Activated CD4-positive, alpha-beta memory T cell treated with anti-CD3 and anti-CD28 coated beads for 36 hours (primary cell): ENCODE measurements at regions not wholly inside any gene's neighbourhood (a gene's known extent, or its start where the extent isn't known, plus 50 kb on each side); places are given as distances from the start of the nearest gene placed in this dataset.
A peak's percentile ranks its signal among the peaks of the same experiment; 100 is the strongest.

ENCODE experiments used
- CTCF ChIA-PET: fragments of 350-600 bp; sonication (Branson Sonifier 250); formaldehyde crosslinking; loops from one replicate; lab custom pipeline; 2021; ENCODE audit warnings: antibody characterized with exemption, inconsistent platforms; lab: Charles Lee
- POLR2A ChIA-PET: fragments of 350-600 bp; sonication (Branson Sonifier 250); formaldehyde crosslinking; loops from one replicate; lab custom pipeline; 2021; ENCODE audit warnings: antibody characterized with exemption; lab: Charles Lee
- DNase-seq: peaks from one replicate; pipeline ENCODE4 v3.0.0-alpha.2; 2020
- H3K27ac Mint-ChIP-seq: one replicate; pipeline ENCODE4 v1.8.0; 2021; ENCODE audit warnings: mixed read lengths
- H3K27me3 Mint-ChIP-seq: one replicate; pipeline ENCODE4 v1.8.0; 2021; ENCODE audit warnings: mixed read lengths
- H3K36me3 Mint-ChIP-seq: one replicate; pipeline ENCODE4 v1.8.0; 2021; ENCODE audit warnings: mixed read lengths
- H3K4me1 Mint-ChIP-seq: one replicate; pipeline ENCODE4 v1.8.0; 2021; ENCODE audit warnings: low read depth, mixed read lengths
- H3K4me3 Mint-ChIP-seq: one replicate; pipeline ENCODE4 v1.8.0; 2021; ENCODE audit warnings: mild to moderate bottlenecking, mixed read lengths
- H3K9me3 Mint-ChIP-seq: one replicate; pipeline ENCODE4 v1.8.0; 2021; ENCODE audit warnings: mixed read lengths
- intact Hi-C: fragments of 100-400 bp; cut with micrococcal nuclease; formaldehyde crosslinking; loops from one replicate; pipeline ENCODE4 v1.15.1; 2023

- CTCF ChIA-PET: interaction anchor here (5.6 kb wide), 1 partner anchor 456 kb away, joined by 58 read pairs; no protein-coding TSS in a partner anchor
- no peak for DNase-seq
- H3K9me3 Mint-ChIP-seq: no peaks in the 10 kb centered on the region
- no peaks in the 10 kb centered on the region for H3K27me3 Mint-ChIP-seq
- no peaks in the 10 kb centered on the region for H3K36me3 Mint-ChIP-seq
- H3K27ac Mint-ChIP-seq: no peak overlapping the region
- intact Hi-C loops: no loop called here
- H3K4me3 Mint-ChIP-seq: no peak overlapping the region
- H3K4me1 Mint-ChIP-seq: peaks cover 32% of the 10 kb centered on the region
- POLR2A ChIA-PET: no interaction called here
Observed at GRCh38 chr13:73832128-73832588, 302.0 kb downstream of the KLF12 start.

GRCh38 chr13:73829416-73829815 is 304.8 kb downstream of the KLF12 start:
- Mint-ChIP-seq H3K9me3 (no peaks in the 10 kb centered on the region), H3K27ac (no peak overlapping the region), H3K36me3 (no peaks in the 10 kb centered on the region), H3K27me3 (no peaks in the 10 kb centered on the region), H3K4me3 (no peak overlapping the region), H3K4me1 (peaks cover 44% of the 10 kb centered on the region)
- no peak for DNase-seq
- CTCF ChIA-PET: no interaction called here
- intact Hi-C loops: no loop called here
- POLR2A ChIA-PET: no interaction called here

- Mint-ChIP-seq H3K4me1 (peaks cover 47% of the 10 kb centered on the region), H3K4me3 (no peak overlapping the region), H3K36me3 (no peaks in the 10 kb centered on the region), H3K9me3 (no peaks in the 10 kb centered on the region), H3K27ac (no peak overlapping the region), H3K27me3 (no peaks in the 10 kb centered on the region)
- ChIA-PET CTCF (interaction anchor here (1.4 kb wide), 1 partner anchor 458 kb away, joined by 4 read pairs; no protein-coding TSS in a partner anchor), POLR2A (no interaction called here)
- DNase-seq: no peak
- intact Hi-C loops: no loop called here
Observed at GRCh38 chr13:73828811-73829210, 305.4 kb downstream of the KLF12 start.

- no peak for DNase-seq
- Mint-ChIP-seq H3K36me3 (no peaks in the 10 kb centered on the region), H3K27ac (no peak overlapping the region), H3K4me3 (no peak overlapping the region), H3K4me1 (peaks cover 48% of the 10 kb centered on the region), H3K27me3 (no peaks in the 10 kb centered on the region), H3K9me3 (no peaks in the 10 kb centered on the region)
- intact Hi-C loops: no loop called here
- ChIA-PET POLR2A (no interaction called here), CTCF (interaction anchor here (1.4 kb wide), 1 partner anchor 459 kb away, joined by 4 read pairs; no protein-coding TSS in a partner anchor)
Observed at GRCh38 chr13:73827434-73827833, 306.8 kb downstream of the KLF12 start.

- Mint-ChIP-seq H3K4me3 (no peak overlapping the region), H3K36me3 (no peaks in the 10 kb centered on the region), H3K4me1 (peaks cover 52% of the 10 kb centered on the region), H3K27me3 (no peaks in the 10 kb centered on the region), H3K9me3 (no peaks in the 10 kb centered on the region), H3K27ac (no peak overlapping the region)
- no peak for DNase-seq
- POLR2A ChIA-PET: no interaction called here
- CTCF ChIA-PET: interaction anchor here (0.6 kb wide), 2 partner anchors 433 to 462 kb away, joined by 4 to 6 read pairs; no protein-coding TSS in a partner anchor
- intact Hi-C loops: no loop called here
Observed at GRCh38 chr13:73825143-73825542, 309.1 kb downstream of the KLF12 start.

GRCh38 chr13:73822668-73823592 is 311.3 kb downstream of the KLF12 start:
- H3K36me3 Mint-ChIP-seq: no peaks in the 10 kb centered on the region
- POLR2A ChIA-PET: interaction anchor here (0.6 kb wide), 1 partner anchor 8 kb away, joined by 3 read pairs; no protein-coding TSS in a partner anchor
- CTCF ChIA-PET: no interaction called here
- H3K9me3 Mint-ChIP-seq: no peaks in the 10 kb centered on the region
- DNase-seq: no peak
- no peak overlapping the region for H3K27ac Mint-ChIP-seq
- intact Hi-C loops: no loop called here
- no peaks in the 10 kb centered on the region for H3K27me3 Mint-ChIP-seq
- no peak overlapping the region for H3K4me3 Mint-ChIP-seq
- H3K4me1 Mint-ChIP-seq: peaks cover 43% of the 10 kb centered on the region

- intact Hi-C loops: no loop called here
- Mint-ChIP-seq H3K27me3 (no peaks in the 10 kb centered on the region), H3K27ac (no peak overlapping the region), H3K4me1 (peaks cover 38% of the 10 kb centered on the region), H3K4me3 (no peak overlapping the region), H3K36me3 (no peaks in the 10 kb centered on the region), H3K9me3 (no peaks in the 10 kb centered on the region)
- ChIA-PET POLR2A (no interaction called here), CTCF (no interaction called here)
- DNase-seq: no peak
Observed at GRCh38 chr13:73820688-73821087, 313.5 kb downstream of the KLF12 start.

- CTCF ChIA-PET: interaction anchor here (0.6 kb wide), 1 partner anchor 10 kb away, joined by 3 read pairs; no protein-coding TSS in a partner anchor
- H3K36me3 Mint-ChIP-seq: peaks cover 3% of the 10 kb centered on the region
Observed at GRCh38 chr13:73820285-73820684, 313.9 kb downstream of the KLF12 start.

GRCh38 chr13:73819711-73820110 is 314.5 kb downstream of the KLF12 start:
- intact Hi-C loops: no loop called here

More at GRCh38 chr13:73820285-73820684, 313.9 kb downstream of the KLF12 start:
- H3K27me3 Mint-ChIP-seq: no peaks in the 10 kb centered on the region
- POLR2A ChIA-PET: no interaction called here
- no peaks in the 10 kb centered on the region for H3K9me3 Mint-ChIP-seq
- H3K4me3 Mint-ChIP-seq: no peak overlapping the region
- no peak for DNase-seq
- intact Hi-C loops: no loop called here
- peaks cover 36% of the 10 kb centered on the region for H3K4me1 Mint-ChIP-seq
- H3K27ac Mint-ChIP-seq: no peak overlapping the region

GRCh38 chr13:73816702-73817101 is 317.5 kb downstream of the KLF12 start:
- ChIA-PET CTCF (no interaction called here), POLR2A (no interaction called here)
- H3K36me3 Mint-ChIP-seq: peaks cover 14% of the 10 kb centered on the region
- intact Hi-C loops: no loop called here
- DNase-seq: peak; percentile 27
- H3K27me3 Mint-ChIP-seq: no peaks in the 10 kb centered on the region
- peaks cover 20% of the 10 kb centered on the region for H3K4me1 Mint-ChIP-seq
- no peaks in the 10 kb centered on the region for H3K9me3 Mint-ChIP-seq
- no peak overlapping the region for H3K4me3 Mint-ChIP-seq
- no peak overlapping the region for H3K27ac Mint-ChIP-seq

More at GRCh38 chr13:73819711-73820110, 314.5 kb downstream of the KLF12 start:
- DNase-seq: no peak
- H3K27me3 Mint-ChIP-seq: no peaks in the 10 kb centered on the region
- peaks cover 5% of the 10 kb centered on the region for H3K36me3 Mint-ChIP-seq
- peaks cover 33% of the 10 kb centered on the region for H3K4me1 Mint-ChIP-seq
- POLR2A ChIA-PET: interaction anchor here (0.5 kb wide), 1 partner anchor 430 kb away, joined by 3 read pairs; no protein-coding TSS in a partner anchor
- no peak overlapping the region for H3K4me3 Mint-ChIP-seq
- CTCF ChIA-PET: interaction anchor here (0.6 kb wide), 1 partner anchor 11 kb away, joined by 3 read pairs; no protein-coding TSS in a partner anchor
- no peaks in the 10 kb centered on the region for H3K9me3 Mint-ChIP-seq
- H3K27ac Mint-ChIP-seq: no peak overlapping the region

- Mint-ChIP-seq H3K4me1 (peaks cover 12% of the 10 kb centered on the region), H3K27me3 (no peaks in the 10 kb centered on the region), H3K27ac (no peak overlapping the region), H3K36me3 (peaks cover 14% of the 10 kb centered on the region), H3K4me3 (no peak overlapping the region), H3K9me3 (no peaks in the 10 kb centered on the region)
- ChIA-PET CTCF (no interaction called here), POLR2A (no interaction called here)
- no peak for DNase-seq
- intact Hi-C loops: no loop called here
Observed at GRCh38 chr13:73815796-73816195, 318.4 kb downstream of the KLF12 start.

GRCh38 chr13:73810647-73811046 is 323.6 kb downstream of the KLF12 start:
- ChIA-PET CTCF (no interaction called here), POLR2A (interaction anchor here (0.8 kb wide), 1 partner anchor 438 kb away, joined by 3 read pairs; no protein-coding TSS in a partner anchor)
- no peaks in the 10 kb centered on the region for H3K27me3 Mint-ChIP-seq
- H3K9me3 Mint-ChIP-seq: no peaks in the 10 kb centered on the region
- intact Hi-C loops: no loop called here
- no peak for DNase-seq
- no peak overlapping the region for H3K4me3 Mint-ChIP-seq
- peaks cover 10% of the 10 kb centered on the region for H3K4me1 Mint-ChIP-seq
- no peak overlapping the region for H3K27ac Mint-ChIP-seq
- H3K36me3 Mint-ChIP-seq: peaks cover 24% of the 10 kb centered on the region
